IPS-NIHi11 (cell line): ENCODE measurements at regions not wholly inside any gene's neighbourhood (a gene's known extent, or its start where the extent isn't known, plus 50 kb on each side); places are given as distances from the start of the nearest gene placed in this dataset.

ENCODE experiments used
- DNase-seq: peaks from one replicate; pipeline ENCODE4 v3.0.0; 2012; ENCODE audit warnings: mixed read lengths, low spot score

GRCh38 chr20:57027777-57028176 is 238.7 kb downstream of the BMP7 start:
- DNase-seq: no peak

- DNase-seq: peak; percentile 19
Measured at GRCh38 chr20:57030611-57031600, 235.5 kb downstream of the BMP7 start.

- no peak for DNase-seq
Measured at GRCh38 chr20:57031867-57032355, 234.5 kb downstream of the BMP7 start.

GRCh38 chr20:57032847-57033246 is 233.6 kb downstream of the BMP7 start:
- no peak for DNase-seq

GRCh38 chr20:57034001-57034400 is 232.4 kb downstream of the BMP7 start:
- DNase-seq: no peak

GRCh38 chr20:57037689-57038088 is 228.8 kb downstream of the BMP7 start:
- no peak for DNase-seq

- no peak for DNase-seq
Measured at GRCh38 chr20:57038608-57039440, 227.6 kb downstream of the BMP7 start.

- DNase-seq: no peak
Measured at GRCh38 chr20:57040466-57040865, 226.0 kb downstream of the BMP7 start.

- DNase-seq: no peak
Measured at GRCh38 chr20:57040924-57041323, 225.5 kb downstream of the BMP7 start.

- DNase-seq: no peak
Measured at GRCh38 chr20:57043091-57043490, 223.3 kb downstream of the BMP7 start.

- DNase-seq: no peak
Measured at GRCh38 chr20:57043669-57044268, 222.7 kb downstream of the BMP7 start.

- DNase-seq: no peak
Measured at GRCh38 chr20:57047281-57048026, 219.0 kb downstream of the BMP7 start.

GRCh38 chr20:57048027-57048869 is 218.2 kb downstream of the BMP7 start:
- peak; percentile 87 for DNase-seq

GRCh38 chr20:57049296-57049695 is 217.1 kb downstream of the BMP7 start:
- no peak for DNase-seq

GRCh38 chr20:57051096-57051495 is 215.3 kb downstream of the BMP7 start:
- DNase-seq: no peak

- no peak for DNase-seq
Measured at GRCh38 chr20:57053067-57053466, 213.4 kb downstream of the BMP7 start.

- DNase-seq: no peak
Measured at GRCh38 chr20:57053793-57054552, 212.5 kb downstream of the BMP7 start.

GRCh38 chr20:57055345-57055744 is 211.1 kb downstream of the BMP7 start:
- no peak for DNase-seq

GRCh38 chr20:57056651-57057050 is 209.8 kb downstream of the BMP7 start:
- DNase-seq: no peak
